GM04504 (cell line): ENCODE measurements at regions not wholly inside any gene's neighbourhood (a gene's known extent, or its start where the extent isn't known, plus 50 kb on each side); places are given as distances from the start of the nearest gene placed in this dataset.

Experiments
- DNase-seq: peaks from one replicate; pipeline ENCODE4 v3.0.0-alpha.2; 2012; ENCODE audit warnings: low read depth

- DNase-seq: no peak
Measured at GRCh38 chr13:63206461-63206860, 1790.8 kb upstream of the PCDH20 start.

- no peak for DNase-seq
Measured at GRCh38 chr13:63201493-63201892, 1785.8 kb upstream of the PCDH20 start.

- no peak for DNase-seq
Measured at GRCh38 chr13:63199508-63199907, 1783.9 kb upstream of the PCDH20 start.

- no peak for DNase-seq
Measured at GRCh38 chr13:63198071-63198470, 1782.4 kb upstream of the PCDH20 start.

- DNase-seq: no peak
Measured at GRCh38 chr13:63195726-63196125, 1780.1 kb upstream of the PCDH20 start.

GRCh38 chr13:63190742-63191141 lies 1775.1 kb upstream of the PCDH20 start:
- DNase-seq: peak; percentile 24

GRCh38 chr13:63190219-63190618 lies 1774.6 kb upstream of the PCDH20 start:
- no peak for DNase-seq

- no peak for DNase-seq
Measured at GRCh38 chr13:63189712-63190111, 1774.1 kb upstream of the PCDH20 start.

GRCh38 chr13:63184693-63185092 lies 1769.0 kb upstream of the PCDH20 start:
- DNase-seq: peak; percentile 15

GRCh38 chr13:63175536-63175935 lies 1759.9 kb upstream of the PCDH20 start:
- no peak for DNase-seq

GRCh38 chr13:63167699-63168337 lies 1752.2 kb upstream of the PCDH20 start:
- DNase-seq: no peak

- DNase-seq: no peak
Measured at GRCh38 chr13:63166345-63166744, 1750.7 kb upstream of the PCDH20 start.

GRCh38 chr13:63163903-63164302 lies 1748.3 kb upstream of the PCDH20 start:
- DNase-seq: no peak

GRCh38 chr13:63161219-63161618 lies 1745.6 kb upstream of the PCDH20 start:
- DNase-seq: no peak

- no peak for DNase-seq
Measured at GRCh38 chr13:63156816-63157215, 1741.2 kb upstream of the PCDH20 start.

- no peak for DNase-seq
Measured at GRCh38 chr13:63149375-63149774, 1733.7 kb upstream of the PCDH20 start.

GRCh38 chr13:63139277-63139676 lies 1723.6 kb upstream of the PCDH20 start:
- DNase-seq: no peak

- no peak for DNase-seq
Measured at GRCh38 chr13:63129995-63130394, 1714.3 kb upstream of the PCDH20 start.

- DNase-seq: no peak
Measured at GRCh38 chr13:63128716-63129115, 1713.1 kb upstream of the PCDH20 start.

- no peak for DNase-seq
Measured at GRCh38 chr13:63124863-63125262, 1709.2 kb upstream of the PCDH20 start.

GRCh38 chr13:63120883-63121282 lies 1705.2 kb upstream of the PCDH20 start:
- DNase-seq: no peak

- DNase-seq: no peak
Measured at GRCh38 chr13:63117710-63118109, 1702.1 kb upstream of the PCDH20 start.

- DNase-seq: no peak
Measured at GRCh38 chr13:63112799-63113395, 1697.2 kb upstream of the PCDH20 start.

- DNase-seq: no peak
Measured at GRCh38 chr13:63110466-63110865, 1694.8 kb upstream of the PCDH20 start.
